ENCODE measurements at regions not wholly inside any gene's neighbourhood (a gene's known extent, or its start where the extent isn't known, plus 50 kb on each side); places are given as distances from the start of the nearest gene placed in this dataset.
A peak's percentile ranks its signal among the peaks of the same experiment; 100 is the strongest.

GRCh38 chr2:180146114-180146513 is 139.0 kb upstream of the CWC22 start:
- ChIA-PET POLR2A (ENCODE audit: unreplicated experiment) (interaction anchor here (0.7 kb wide), 1 partner anchor 462 kb away, joined by 3 read pairs; no protein-coding TSS in a partner anchor), CTCF (no interaction called here)
- H4K20me1 ChIP-seq (ENCODE audit: insufficient read depth) = no peaks in the 10 kb centered on the region
- no peaks in the 10 kb centered on the region for H3K9me2 ChIP-seq (ENCODE audit: insufficient read depth)
- H3K36me3 ChIP-seq (ENCODE audit: low read depth) = no peaks in the 10 kb centered on the region
- H3K4me2 ChIP-seq = no peak overlapping the region
- H3K4me1 ChIP-seq (replicated peaks; ENCODE audit: insufficient read depth) = no peaks in the 10 kb centered on the region
- H3K4me3 ChIP-seq = no peak overlapping the region
- H3K27ac ChIP-seq = no peak overlapping the region
- no peaks in the 10 kb centered on the region for H3F3A ChIP-seq (ENCODE audit: insufficient read depth, low read depth)
- intact Hi-C loops (cut with micrococcal nuclease; ENCODE audit: unreplicated experiment) = no loop called here
- no peak for TF ChIP-seq EZH2 (IDR thresholded peaks at IDR 0.05; ENCODE audit: low read depth)
- no peak for TF ChIP-seq CTCF (conservative IDR thresholded peaks at IDR 0.05)
- no peaks in the 10 kb centered on the region for H3K27me3 ChIP-seq (ENCODE audit: insufficient read depth, low read depth)
- no TSS peak for BruUV-seq (replicated peaks)
- H3K79me2 ChIP-seq (ENCODE audit: low read depth) = no peaks in the 10 kb centered on the region
- no peaks in the 10 kb centered on the region for H3K9me3 ChIP-seq (ENCODE audit: insufficient read depth, low read depth)
- no peak for DNase-seq
- H2AFZ ChIP-seq = no peak overlapping the region

- CTCF ChIA-PET = no interaction called here
- Histone ChIP-seq H3K4me3 (no peak overlapping the region), H3K9me2 (ENCODE audit: insufficient read depth) (no peaks in the 10 kb centered on the region), H3K4me2 (no peak overlapping the region), H3K36me3 (ENCODE audit: low read depth) (no peaks in the 10 kb centered on the region), H3F3A (ENCODE audit: insufficient read depth, low read depth) (no peaks in the 10 kb centered on the region), H3K27ac (no peak overlapping the region), H3K79me2 (ENCODE audit: low read depth) (no peaks in the 10 kb centered on the region), H3K9me3 (ENCODE audit: insufficient read depth, low read depth) (no peaks in the 10 kb centered on the region), H3K4me1 (replicated peaks; ENCODE audit: insufficient read depth) (no peaks in the 10 kb centered on the region), H2AFZ (peak overlapping the region; percentile 39; the same call in 1 of the 2 replicates), H3K27me3 (ENCODE audit: insufficient read depth, low read depth) (no peaks in the 10 kb centered on the region), H4K20me1 (ENCODE audit: insufficient read depth) (no peaks in the 10 kb centered on the region)
- POLR2A ChIA-PET (ENCODE audit: unreplicated experiment) = no interaction called here
- intact Hi-C loops (cut with micrococcal nuclease; ENCODE audit: unreplicated experiment) = no loop called here
- TF ChIP-seq EZH2 (IDR thresholded peaks at IDR 0.05; ENCODE audit: low read depth) (no peak), CTCF (conservative IDR thresholded peaks at IDR 0.05) (no peak)
- BruUV-seq (replicated peaks) = no TSS peak
- no peak for DNase-seq
These were observed 138.1 kb upstream of the CWC22 start for GRCh38 chr2:180145163-180145562.

GRCh38 chr2:180144338-180144813 is 137.3 kb upstream of the CWC22 start:
- H3K9me3 ChIP-seq (ENCODE audit: insufficient read depth, low read depth) = no peaks in the 10 kb centered on the region
- TF ChIP-seq EZH2 (IDR thresholded peaks at IDR 0.05; ENCODE audit: low read depth) (no peak), CTCF (conservative IDR thresholded peaks at IDR 0.05) (no peak)
- H3K4me1 ChIP-seq (replicated peaks; ENCODE audit: insufficient read depth) = no peaks in the 10 kb centered on the region
- H3K9me2 ChIP-seq (ENCODE audit: insufficient read depth) = 0 out of 2 replicates have a peak, but pooled peaks cover 3% of the 10 kb centered on the region
- BruUV-seq (replicated peaks) = no TSS peak
- ChIA-PET CTCF (no interaction called here), POLR2A (ENCODE audit: unreplicated experiment) (no interaction called here)
- intact Hi-C loops (cut with micrococcal nuclease; ENCODE audit: unreplicated experiment) = no loop called here
- H3K27me3 ChIP-seq (ENCODE audit: insufficient read depth, low read depth) = no peaks in the 10 kb centered on the region
- no peaks in the 10 kb centered on the region for H3K79me2 ChIP-seq (ENCODE audit: low read depth)
- no peak overlapping the region for H3K4me2 ChIP-seq
- H2AFZ ChIP-seq = no peak overlapping the region
- H3K27ac ChIP-seq = no peak overlapping the region
- no peak overlapping the region for H3K4me3 ChIP-seq
- H3K36me3 ChIP-seq (ENCODE audit: low read depth) = no peaks in the 10 kb centered on the region
- no peaks in the 10 kb centered on the region for H4K20me1 ChIP-seq (ENCODE audit: insufficient read depth)
- no peaks in the 10 kb centered on the region for H3F3A ChIP-seq (ENCODE audit: insufficient read depth, low read depth)
- no peak for DNase-seq
